Central memory CD8-positive, alpha-beta T cell (primary cell): ENCODE measurements at regions not wholly inside any gene's neighbourhood (a gene's known extent, or its start where the extent isn't known, plus 50 kb on each side); places are given as distances from the start of the nearest gene placed in this dataset.

ENCODE experiments used
- ATAC-seq: fragments of 150-1000 bp; cut with Tn5 transposase; replicated peaks from 2 replicates; pipeline ENCODE4 v1.10.0; 2022; ENCODE audit warnings: mild to moderate bottlenecking, moderate FRiP score, moderate number of reproducible peaks; ENCODE audit not compliant: poor library complexity, severe bottlenecking; ENCODE audit errors: extremely low read depth
- DNase-seq, 2 donors: peaks; one replicate each; pipeline ENCODE4 v3.0.0; 2021; ENCODE audit warnings: low spot score in 2 of 2
- H3K27ac Mint-ChIP-seq: one replicate; pipeline ENCODE4 v1.8.0; 2022; ENCODE audit warnings: low read depth, mild to moderate bottlenecking, moderate library complexity, mixed read lengths
- H3K27me3 Mint-ChIP-seq: one replicate; pipeline ENCODE4 v1.8.0; 2022; ENCODE audit warnings: mixed read lengths
- H3K36me3 Mint-ChIP-seq: one replicate; pipeline ENCODE4 v1.8.0; 2022; ENCODE audit warnings: mild to moderate bottlenecking, moderate library complexity, mixed read lengths; ENCODE audit not compliant: insufficient read depth
- H3K4me1 Mint-ChIP-seq: one replicate; pipeline ENCODE4 v1.8.0; 2022; ENCODE audit warnings: mixed read lengths
- H3K4me3 Mint-ChIP-seq: one replicate; pipeline ENCODE4 v1.8.0; 2022; ENCODE audit warnings: mild to moderate bottlenecking, moderate library complexity, mixed read lengths
- H3K9me3 Mint-ChIP-seq: one replicate; pipeline ENCODE4 v1.8.0; 2022; ENCODE audit warnings: mixed read lengths

DNA sequence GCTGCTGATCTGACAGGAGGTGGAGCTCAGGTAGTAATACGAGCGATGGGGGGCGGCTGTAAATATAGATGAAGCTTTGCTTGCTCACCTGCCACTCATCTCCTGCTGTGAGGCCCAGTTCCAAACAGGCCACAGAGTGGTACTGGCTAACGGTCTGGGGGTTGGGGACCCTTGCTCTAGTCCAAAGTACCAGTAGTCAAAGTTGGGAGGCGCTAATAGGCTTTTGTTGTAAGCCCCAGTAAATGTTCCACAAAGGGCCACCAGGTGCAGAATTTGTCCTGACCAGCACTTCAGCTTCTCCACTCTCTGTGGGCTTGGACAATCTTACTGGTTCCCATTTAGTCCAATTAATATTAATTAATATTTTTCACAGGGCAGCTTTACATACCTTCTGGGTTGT is 206.6 kb downstream of the ACTR3B start:
- Mint-ChIP-seq H3K36me3 (no peaks in the 10 kb centered on the region), H3K4me3 (no peak overlapping the region), H3K27ac (no peak overlapping the region), H3K27me3 (peaks cover 11% of the 10 kb centered on the region), H3K4me1 (no peaks in the 10 kb centered on the region), H3K9me3 (no peaks in the 10 kb centered on the region)
- no peak for DNase-seq
- no peak for ATAC-seq

- Mint-ChIP-seq H3K36me3 (no peaks in the 10 kb centered on the region), H3K9me3 (peaks cover 6% of the 10 kb centered on the region), H3K27ac (no peak overlapping the region), H3K4me1 (no peaks in the 10 kb centered on the region), H3K27me3 (peaks cover 24% of the 10 kb centered on the region), H3K4me3 (no peak overlapping the region)
- no peak for ATAC-seq
- no peak for DNase-seq
Measured at GRCh38 chr7:152967958-152968357, 208.4 kb downstream of the ACTR3B start.

DNA sequence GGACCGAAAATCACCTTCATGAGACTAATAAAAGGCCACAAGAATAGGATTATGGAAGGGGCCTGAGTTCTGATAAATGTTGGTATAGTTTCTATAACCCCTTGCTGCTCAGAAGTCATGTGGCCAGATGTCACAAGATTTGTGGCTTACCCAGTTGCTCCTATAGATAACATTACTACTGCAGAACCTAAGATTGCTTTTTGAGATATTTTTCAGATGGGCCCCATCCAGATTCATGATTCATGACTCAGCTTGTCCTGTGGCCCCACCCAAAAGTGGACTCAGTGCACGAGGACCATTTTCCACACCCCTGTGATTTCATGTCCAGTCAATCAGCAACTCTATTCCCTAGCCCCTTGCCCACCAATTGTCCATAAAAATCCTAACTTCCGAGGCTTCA is 209.0 kb downstream of the ACTR3B start:
- Mint-ChIP-seq H3K4me1 (no peaks in the 10 kb centered on the region), H3K27ac (no peak overlapping the region), H3K36me3 (no peaks in the 10 kb centered on the region), H3K4me3 (no peak overlapping the region), H3K27me3 (peaks cover 27% of the 10 kb centered on the region), H3K9me3 (peaks cover 6% of the 10 kb centered on the region)
- DNase-seq (no peak), ATAC-seq (no peak)

- ATAC-seq = no peak
- H3K27me3 Mint-ChIP-seq = peaks cover 32% of the 10 kb centered on the region
- H3K27ac Mint-ChIP-seq = no peak overlapping the region
- H3K4me3 Mint-ChIP-seq = no peak overlapping the region
- peaks cover 6% of the 10 kb centered on the region for H3K9me3 Mint-ChIP-seq
- no peaks in the 10 kb centered on the region for H3K36me3 Mint-ChIP-seq
- DNase-seq = no peak
- no peaks in the 10 kb centered on the region for H3K4me1 Mint-ChIP-seq
Measured at GRCh38 chr7:152969335-152969734, 209.8 kb downstream of the ACTR3B start.

GRCh38 chr7:152969839-152970238 is 210.3 kb downstream of the ACTR3B start:
- ATAC-seq = no peak
- peaks cover 6% of the 10 kb centered on the region for H3K9me3 Mint-ChIP-seq

GRCh38 chr7:152970481-152970880 is 210.9 kb downstream of the ACTR3B start:
- Mint-ChIP-seq H3K27me3 (peaks cover 32% of the 10 kb centered on the region), H3K9me3 (peaks cover 6% of the 10 kb centered on the region), H3K4me1 (no peaks in the 10 kb centered on the region), H3K4me3 (no peak overlapping the region), H3K27ac (no peak overlapping the region), H3K36me3 (no peaks in the 10 kb centered on the region)
- DNase-seq (no peak), ATAC-seq (no peak)

More at GRCh38 chr7:152969839-152970238, 210.3 kb downstream of the ACTR3B start:
- no peaks in the 10 kb centered on the region for H3K4me1 Mint-ChIP-seq
- no peak overlapping the region for H3K4me3 Mint-ChIP-seq
- H3K27me3 Mint-ChIP-seq = peaks cover 32% of the 10 kb centered on the region
- DNase-seq = no peak
- no peaks in the 10 kb centered on the region for H3K36me3 Mint-ChIP-seq
- no peak overlapping the region for H3K27ac Mint-ChIP-seq

GRCh38 chr7:152974577-152974976 is 215.0 kb downstream of the ACTR3B start:
- ATAC-seq (no peak), DNase-seq (no peak)
- H3K27me3 Mint-ChIP-seq = peaks cover 45% of the 10 kb centered on the region
- no peaks in the 10 kb centered on the region for H3K4me1 Mint-ChIP-seq
- H3K4me3 Mint-ChIP-seq = no peak overlapping the region
- no peaks in the 10 kb centered on the region for H3K36me3 Mint-ChIP-seq
- no peak overlapping the region for H3K27ac Mint-ChIP-seq
- H3K9me3 Mint-ChIP-seq = peaks cover 6% of the 10 kb centered on the region

DNA sequence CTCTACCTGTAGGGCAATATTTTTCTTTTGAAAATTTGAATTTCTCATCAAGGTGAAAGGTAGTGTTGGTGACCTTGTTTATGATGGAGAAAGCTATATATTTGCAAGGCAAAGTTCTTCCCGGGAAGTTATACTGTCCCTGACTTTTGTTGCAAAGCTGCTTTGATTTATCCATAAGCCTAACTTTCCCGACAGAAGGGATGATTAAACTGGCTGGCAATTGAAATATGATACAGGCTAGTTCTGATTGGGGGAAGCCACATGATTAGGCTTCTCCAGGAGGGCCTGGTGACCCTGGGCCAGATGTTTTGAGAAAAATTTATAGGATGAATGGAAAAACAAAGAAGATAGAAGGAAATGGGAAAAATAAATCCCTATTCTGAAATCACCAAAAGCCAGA is 215.5 kb downstream of the ACTR3B start:
- H3K9me3 Mint-ChIP-seq = peaks cover 6% of the 10 kb centered on the region
- H3K4me3 Mint-ChIP-seq = no peak overlapping the region
- H3K27me3 Mint-ChIP-seq = peaks cover 47% of the 10 kb centered on the region
- DNase-seq (no peak), ATAC-seq (no peak)
- no peaks in the 10 kb centered on the region for H3K36me3 Mint-ChIP-seq
- H3K4me1 Mint-ChIP-seq = no peaks in the 10 kb centered on the region
- no peak overlapping the region for H3K27ac Mint-ChIP-seq

GRCh38 chr7:152979376-152979775 is 219.8 kb downstream of the ACTR3B start:
- no peak for DNase-seq
- no peaks in the 10 kb centered on the region for H3K9me3 Mint-ChIP-seq
- no peaks in the 10 kb centered on the region for H3K4me1 Mint-ChIP-seq
- no peak overlapping the region for H3K27ac Mint-ChIP-seq
- peaks cover 42% of the 10 kb centered on the region for H3K27me3 Mint-ChIP-seq
- no peak for ATAC-seq
- H3K4me3 Mint-ChIP-seq = no peak overlapping the region
- H3K36me3 Mint-ChIP-seq = no peaks in the 10 kb centered on the region

- H3K36me3 Mint-ChIP-seq = no peaks in the 10 kb centered on the region
- DNase-seq = no peak
- H3K4me1 Mint-ChIP-seq = no peaks in the 10 kb centered on the region
- no peaks in the 10 kb centered on the region for H3K9me3 Mint-ChIP-seq
- ATAC-seq = no peak
- H3K4me3 Mint-ChIP-seq = no peak overlapping the region
- peaks cover 30% of the 10 kb centered on the region for H3K27me3 Mint-ChIP-seq
- no peak overlapping the region for H3K27ac Mint-ChIP-seq
Measured at GRCh38 chr7:152984421-152984820, 224.9 kb downstream of the ACTR3B start.

GRCh38 chr7:152986376-152986775 is 226.8 kb downstream of the ACTR3B start:
- ATAC-seq (no peak), DNase-seq (no peak)
- H3K27me3 Mint-ChIP-seq = peaks cover 18% of the 10 kb centered on the region
- no peak overlapping the region for H3K4me3 Mint-ChIP-seq
- no peaks in the 10 kb centered on the region for H3K9me3 Mint-ChIP-seq
- H3K4me1 Mint-ChIP-seq = no peaks in the 10 kb centered on the region
- no peaks in the 10 kb centered on the region for H3K36me3 Mint-ChIP-seq
- no peak overlapping the region for H3K27ac Mint-ChIP-seq

DNA sequence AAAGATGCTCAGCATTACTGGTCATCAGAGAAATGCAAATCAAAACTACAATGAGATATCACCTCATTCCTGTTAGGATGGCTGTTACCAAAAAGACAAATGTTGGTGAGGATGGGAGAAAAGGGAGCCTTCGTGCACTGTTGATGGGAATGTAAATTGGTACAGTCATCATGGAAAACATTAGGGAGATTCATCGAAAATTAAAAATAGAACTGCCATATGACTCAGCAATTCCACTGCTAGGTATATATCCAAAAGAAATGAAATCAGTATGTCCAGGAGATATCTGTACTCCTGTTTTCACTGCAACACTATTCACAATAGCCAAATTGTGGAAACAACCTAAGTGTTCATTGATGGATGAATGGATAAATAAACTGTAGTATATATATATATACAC is 228.1 kb downstream of the ACTR3B start:
- Mint-ChIP-seq H3K4me1 (no peaks in the 10 kb centered on the region), H3K27me3 (peaks cover 10% of the 10 kb centered on the region), H3K4me3 (no peak overlapping the region), H3K9me3 (no peaks in the 10 kb centered on the region), H3K27ac (no peak overlapping the region), H3K36me3 (no peaks in the 10 kb centered on the region)
- no peak for ATAC-seq
- no peak for DNase-seq

- H3K27me3 Mint-ChIP-seq = peaks cover 9% of the 10 kb centered on the region
- no peak overlapping the region for H3K27ac Mint-ChIP-seq
- no peaks in the 10 kb centered on the region for H3K4me1 Mint-ChIP-seq
- ATAC-seq (no peak), DNase-seq (no peak)
- H3K9me3 Mint-ChIP-seq = no peaks in the 10 kb centered on the region
- H3K36me3 Mint-ChIP-seq = no peaks in the 10 kb centered on the region
- no peak overlapping the region for H3K4me3 Mint-ChIP-seq
Measured at GRCh38 chr7:152989889-152990380, 230.4 kb downstream of the ACTR3B start.

DNA sequence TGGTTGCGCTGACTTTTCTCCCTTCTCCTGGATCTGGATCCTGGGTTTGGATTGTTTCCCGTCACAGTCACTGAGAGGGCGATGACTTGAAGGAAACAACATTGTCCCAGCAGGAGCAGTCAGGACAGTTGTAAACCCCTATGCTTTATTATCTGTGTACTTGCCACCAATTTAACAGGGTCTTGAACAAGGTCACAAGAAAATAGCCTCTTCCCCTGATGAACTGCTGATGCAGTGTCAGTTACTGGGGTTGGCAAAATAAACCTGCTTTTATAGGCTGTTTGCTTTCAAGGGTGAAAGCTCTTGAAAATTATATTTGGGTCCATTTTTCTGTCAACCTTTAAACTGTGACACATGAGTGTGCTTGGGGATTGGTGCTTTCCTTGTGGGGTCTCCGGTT is 238.9 kb downstream of the ACTR3B start:
- DNase-seq (no peak), ATAC-seq (no peak)
- no peaks in the 10 kb centered on the region for H3K36me3 Mint-ChIP-seq
- H3K9me3 Mint-ChIP-seq = no peaks in the 10 kb centered on the region
- H3K27me3 Mint-ChIP-seq = peaks cover 21% of the 10 kb centered on the region
- no peak overlapping the region for H3K27ac Mint-ChIP-seq
- no peak overlapping the region for H3K4me3 Mint-ChIP-seq
- no peaks in the 10 kb centered on the region for H3K4me1 Mint-ChIP-seq
